Ishikawa (cell line): ENCODE measurements at regions not wholly inside any gene's neighbourhood (a gene's known extent, or its start where the extent isn't known, plus 50 kb on each side); places are given as distances from the start of the nearest gene placed in this dataset.

Source experiments
- CEBPB ChIP-seq: IDR thresholded peaks from 2 replicates; pipeline ENCODE4 v1.6.1; 2012
- CREB1 ChIP-seq: IDR thresholded peaks from 2 replicates; pipeline ENCODE4 v1.6.1; 2012; ENCODE audit warnings: low read depth
- EGR1 ChIP-seq: IDR thresholded peaks from 2 replicates; pipeline ENCODE4 v1.6.1; 2012
- EP300 ChIP-seq: IDR thresholded peaks from 2 replicates; pipeline ENCODE4 v1.6.1; 2012; ENCODE audit warnings: borderline replicate concordance
- FOXM1 ChIP-seq: IDR thresholded peaks from 2 replicates; pipeline ENCODE4 v1.6.1; 2012; ENCODE audit warnings: low read depth, borderline replicate concordance
- NFIC ChIP-seq: IDR thresholded peaks from 2 replicates; pipeline ENCODE4 v1.6.1; 2012
- RAD21 ChIP-seq: IDR thresholded peaks from 2 replicates; pipeline ENCODE4 v1.6.1; 2012; ENCODE audit warnings: low read depth
- TAF1 ChIP-seq: IDR thresholded peaks from 2 replicates; pipeline ENCODE4 v1.6.1; 2012; ENCODE audit warnings: low read depth, mild to moderate bottlenecking
- TCF12 ChIP-seq: IDR thresholded peaks from 2 replicates; pipeline ENCODE4 v1.6.1; 2012; ENCODE audit warnings: low read depth
- TEAD4 ChIP-seq: IDR thresholded peaks from 2 replicates; pipeline ENCODE4 v1.6.1; 2012
- YY1 ChIP-seq: IDR thresholded peaks from 2 replicates; pipeline ENCODE4 v1.6.1; 2012; ENCODE audit warnings: low read depth
- ZBTB7A ChIP-seq: IDR thresholded peaks from 2 replicates; pipeline ENCODE4 v1.6.1; 2012; ENCODE audit warnings: low read depth
- TF ChIP-seq, protein P1 (sequence below): IDR thresholded peaks from 2 replicates; pipeline ENCODE4 v1.6.1; 2012; ENCODE audit warnings: low read depth, mild to moderate bottlenecking
- TF ChIP-seq, protein P2 (sequence below): IDR thresholded peaks from 2 replicates; pipeline ENCODE4 v1.6.1; 2012
- TF ChIP-seq, protein P3 (sequence below): IDR thresholded peaks from 2 replicates; pipeline ENCODE4 v1.6.1; 2012

DNA sequence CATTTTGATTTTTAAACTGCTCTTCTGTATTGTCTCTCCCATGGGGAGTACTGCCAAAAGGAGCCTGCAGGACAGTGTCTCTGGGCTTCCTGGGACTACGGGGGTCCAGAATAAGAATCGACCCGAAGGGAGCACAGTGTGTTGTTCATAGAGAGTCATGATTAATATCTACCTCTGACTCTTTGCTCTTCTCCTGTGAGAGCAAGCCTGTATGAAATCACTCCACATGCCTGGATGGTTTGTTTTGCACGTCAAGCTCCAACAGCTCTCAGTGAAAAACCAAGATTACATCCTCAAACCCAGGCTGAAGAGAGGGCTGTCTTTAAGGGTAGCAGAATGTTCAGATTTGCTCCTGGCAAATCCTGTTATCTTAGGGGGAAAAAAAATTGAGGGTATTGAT lies 1860.0 kb upstream of the WWC1 start:
- TF ChIP-seq RAD21 (no peak), EP300 (no peak), TAF1 (no peak), ZBTB7A (no peak), YY1 (no peak), EGR1 (no peak)
- TF ChIP-seq, protein P1, sequence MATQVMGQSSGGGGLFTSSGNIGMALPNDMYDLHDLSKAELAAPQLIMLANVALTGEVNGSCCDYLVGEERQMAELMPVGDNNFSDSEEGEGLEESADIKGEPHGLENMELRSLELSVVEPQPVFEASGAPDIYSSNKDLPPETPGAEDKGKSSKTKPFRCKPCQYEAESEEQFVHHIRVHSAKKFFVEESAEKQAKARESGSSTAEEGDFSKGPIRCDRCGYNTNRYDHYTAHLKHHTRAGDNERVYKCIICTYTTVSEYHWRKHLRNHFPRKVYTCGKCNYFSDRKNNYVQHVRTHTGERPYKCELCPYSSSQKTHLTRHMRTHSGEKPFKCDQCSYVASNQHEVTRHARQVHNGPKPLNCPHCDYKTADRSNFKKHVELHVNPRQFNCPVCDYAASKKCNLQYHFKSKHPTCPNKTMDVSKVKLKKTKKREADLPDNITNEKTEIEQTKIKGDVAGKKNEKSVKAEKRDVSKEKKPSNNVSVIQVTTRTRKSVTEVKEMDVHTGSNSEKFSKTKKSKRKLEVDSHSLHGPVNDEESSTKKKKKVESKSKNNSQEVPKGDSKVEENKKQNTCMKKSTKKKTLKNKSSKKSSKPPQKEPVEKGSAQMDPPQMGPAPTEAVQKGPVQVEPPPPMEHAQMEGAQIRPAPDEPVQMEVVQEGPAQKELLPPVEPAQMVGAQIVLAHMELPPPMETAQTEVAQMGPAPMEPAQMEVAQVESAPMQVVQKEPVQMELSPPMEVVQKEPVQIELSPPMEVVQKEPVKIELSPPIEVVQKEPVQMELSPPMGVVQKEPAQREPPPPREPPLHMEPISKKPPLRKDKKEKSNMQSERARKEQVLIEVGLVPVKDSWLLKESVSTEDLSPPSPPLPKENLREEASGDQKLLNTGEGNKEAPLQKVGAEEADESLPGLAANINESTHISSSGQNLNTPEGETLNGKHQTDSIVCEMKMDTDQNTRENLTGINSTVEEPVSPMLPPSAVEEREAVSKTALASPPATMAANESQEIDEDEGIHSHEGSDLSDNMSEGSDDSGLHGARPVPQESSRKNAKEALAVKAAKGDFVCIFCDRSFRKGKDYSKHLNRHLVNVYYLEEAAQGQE: no peak
- TF ChIP-seq, protein P2, sequence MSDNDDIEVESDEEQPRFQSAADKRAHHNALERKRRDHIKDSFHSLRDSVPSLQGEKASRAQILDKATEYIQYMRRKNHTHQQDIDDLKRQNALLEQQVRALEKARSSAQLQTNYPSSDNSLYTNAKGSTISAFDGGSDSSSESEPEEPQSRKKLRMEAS: no peak

DNA sequence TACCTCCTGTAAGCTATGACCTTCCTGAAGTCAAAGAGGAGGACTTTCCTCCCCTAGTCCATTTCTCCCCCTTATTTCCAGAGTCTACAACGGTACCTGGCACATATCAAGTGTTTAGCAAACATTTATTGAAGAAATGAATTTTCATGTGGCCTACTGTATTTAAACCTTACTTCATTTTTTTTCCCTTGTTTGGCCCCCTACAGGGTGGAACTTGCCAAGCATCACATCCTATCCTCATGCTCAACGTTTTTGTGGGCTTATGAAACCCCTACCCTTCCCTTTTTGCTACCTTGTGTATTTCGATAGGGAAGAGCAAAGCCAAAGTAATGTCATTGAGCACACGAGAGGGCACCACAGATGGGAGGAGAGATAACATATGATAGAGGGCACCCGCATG lies 1857.8 kb upstream of the WWC1 start:
- TF ChIP-seq CEBPB: no peak

DNA sequence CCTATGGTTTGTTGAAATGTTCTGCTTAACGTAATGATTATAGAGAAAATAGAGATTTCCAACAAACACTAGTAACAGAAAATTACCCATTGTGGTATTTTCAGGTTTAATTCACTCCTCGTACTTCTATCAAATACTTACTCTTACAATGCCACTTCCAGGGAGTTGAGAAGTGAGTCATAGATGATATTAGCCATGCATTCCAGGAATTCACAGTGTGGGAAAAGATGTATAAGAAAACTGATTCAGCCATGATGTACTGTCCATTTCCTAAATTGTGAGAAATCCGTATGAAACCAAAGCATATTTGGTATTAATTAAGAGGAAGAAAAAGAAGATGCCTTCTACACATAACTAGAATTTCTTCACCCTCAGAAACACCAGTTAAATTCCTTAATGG lies 1854.6 kb upstream of the WWC1 start:
- TF ChIP-seq TCF12 (no peak), RAD21 (no peak), CEBPB (no peak), EGR1 (no peak), EP300 (no peak), YY1 (no peak), TEAD4 (no peak)
- TF ChIP-seq, protein P2: no peak
- TF ChIP-seq, protein P3, sequence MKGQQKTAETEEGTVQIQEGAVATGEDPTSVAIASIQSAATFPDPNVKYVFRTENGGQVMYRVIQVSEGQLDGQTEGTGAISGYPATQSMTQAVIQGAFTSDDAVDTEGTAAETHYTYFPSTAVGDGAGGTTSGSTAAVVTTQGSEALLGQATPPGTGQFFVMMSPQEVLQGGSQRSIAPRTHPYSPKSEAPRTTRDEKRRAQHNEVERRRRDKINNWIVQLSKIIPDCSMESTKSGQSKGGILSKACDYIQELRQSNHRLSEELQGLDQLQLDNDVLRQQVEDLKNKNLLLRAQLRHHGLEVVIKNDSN: no peak
- TF ChIP-seq, protein P1: no peak

DNA sequence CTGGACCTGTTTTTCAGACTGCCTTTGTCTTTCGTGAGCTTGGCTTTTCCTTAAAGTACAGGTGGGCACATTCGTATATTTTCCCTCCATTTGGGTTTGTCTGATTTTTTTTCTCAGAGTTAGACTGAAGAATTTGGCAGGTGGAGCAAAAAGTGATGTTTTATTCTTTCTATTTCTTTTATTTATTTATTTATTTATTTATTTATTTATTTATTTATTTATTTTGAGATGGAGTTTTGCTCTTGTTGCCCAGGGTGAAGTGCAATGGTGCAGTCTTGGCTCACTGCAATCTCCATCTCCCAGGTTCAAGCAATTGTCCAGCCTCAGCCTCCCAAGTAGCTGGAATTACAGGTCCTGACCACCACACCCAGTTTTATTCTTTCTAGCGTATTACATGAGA lies 1805.1 kb upstream of the WWC1 start:
- TF ChIP-seq, protein P2: no peak
- no peak for TF ChIP-seq EP300
- no peak for TF ChIP-seq NFIC
- no peak for TF ChIP-seq CREB1
- TF ChIP-seq TEAD4: no peak
- TF ChIP-seq CEBPB: no peak
- no peak for TF ChIP-seq RAD21
- TF ChIP-seq, protein P3: no peak

DNA sequence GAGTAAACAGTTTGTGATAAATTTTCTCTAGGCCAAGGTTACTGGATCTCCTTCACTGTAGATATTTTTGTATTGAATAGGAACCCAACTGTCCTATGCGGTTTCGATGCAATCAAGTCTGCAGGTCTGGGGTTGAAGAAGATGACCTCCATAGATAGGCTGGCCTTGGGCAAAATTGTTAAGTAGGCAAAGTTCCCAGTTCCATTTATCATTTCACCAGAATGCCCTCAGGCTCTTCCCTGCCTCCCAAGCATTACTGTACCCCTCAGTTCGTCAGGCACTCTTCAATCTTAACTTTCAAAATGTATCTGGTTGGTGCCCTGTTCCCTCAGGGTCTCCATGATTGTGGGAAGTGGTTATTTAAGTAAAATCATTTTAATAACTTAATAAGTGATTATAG lies 1802.9 kb upstream of the WWC1 start:
- TF ChIP-seq, protein P3: no peak
- TF ChIP-seq, protein P2: no peak
- no peak for TF ChIP-seq EP300
- TF ChIP-seq RAD21: no peak
- TF ChIP-seq YY1: no peak
- TF ChIP-seq FOXM1: no peak
- TF ChIP-seq CREB1: no peak
- TF ChIP-seq TCF12: no peak
- no peak for TF ChIP-seq NFIC

DNA sequence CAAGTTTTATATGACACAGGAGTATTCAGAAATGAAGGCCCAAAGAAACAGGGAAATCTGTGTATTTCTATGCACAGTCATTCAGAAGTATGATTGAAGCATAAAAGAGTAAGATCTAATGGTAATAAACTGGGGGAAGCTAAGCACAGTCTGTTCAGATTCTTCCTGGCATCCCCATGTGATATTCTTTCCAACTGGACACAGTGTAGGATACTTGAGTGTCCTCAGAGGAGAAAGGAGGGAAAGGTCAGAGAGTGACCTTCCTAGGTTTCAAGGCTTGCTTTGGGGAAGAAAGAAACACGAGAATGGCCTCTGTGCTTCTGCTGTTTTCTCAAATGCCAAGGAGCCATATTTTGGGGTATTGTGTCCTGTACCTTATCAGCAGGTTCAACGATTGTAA lies 1798.4 kb upstream of the WWC1 start:
- TF ChIP-seq CREB1 (no peak), EGR1 (no peak), FOXM1 (no peak), TCF12 (no peak), TEAD4 (no peak), YY1 (no peak), NFIC (no peak), TAF1 (no peak), EP300 (no peak), RAD21 (no peak), CEBPB (no peak), ZBTB7A (no peak)
- TF ChIP-seq, protein P3: no peak
- TF ChIP-seq, protein P2: no peak
- TF ChIP-seq, protein P1: no peak
